ENCODE measurements at regions not wholly inside any gene's neighbourhood (a gene's known extent, or its start where the extent isn't known, plus 50 kb on each side); places are given as distances from the start of the nearest gene placed in this dataset.

GRCh38 chr12:58455136-58455535 is 465.2 kb downstream of the LRIG3 start:
- Mint-ChIP-seq H3K27me3 (ENCODE audit: low read depth) (no peaks in the 10 kb centered on the region), H3K4me1 (ENCODE audit: low read depth) (no peaks in the 10 kb centered on the region), H3K9me3 (no peaks in the 10 kb centered on the region), H3K27ac (no peak overlapping the region), H3K36me3 (ENCODE audit: low read depth) (no peaks in the 10 kb centered on the region), H3K4me3 (ENCODE audit: low read depth) (no peak overlapping the region)
- DNase-seq (ENCODE audit: low spot score): no peak
- intact Hi-C loops (cut with micrococcal nuclease): no loop called here

GRCh38 chr12:58458102-58458501 is 462.2 kb downstream of the LRIG3 start:
- DNase-seq (ENCODE audit: low spot score): no peak
- H3K9me3 Mint-ChIP-seq: no peaks in the 10 kb centered on the region
- intact Hi-C loops (cut with micrococcal nuclease): no loop called here
- H3K36me3 Mint-ChIP-seq (ENCODE audit: low read depth): no peaks in the 10 kb centered on the region
- no peak overlapping the region for H3K4me3 Mint-ChIP-seq (ENCODE audit: low read depth)
- no peaks in the 10 kb centered on the region for H3K4me1 Mint-ChIP-seq (ENCODE audit: low read depth)
- no peak overlapping the region for H3K27ac Mint-ChIP-seq
- H3K27me3 Mint-ChIP-seq (ENCODE audit: low read depth): no peaks in the 10 kb centered on the region

GRCh38 chr12:58459191-58459590 is 461.1 kb downstream of the LRIG3 start:
- Mint-ChIP-seq H3K9me3 (no peaks in the 10 kb centered on the region), H3K4me1 (ENCODE audit: low read depth) (no peaks in the 10 kb centered on the region), H3K36me3 (ENCODE audit: low read depth) (no peaks in the 10 kb centered on the region), H3K27ac (no peak overlapping the region), H3K27me3 (ENCODE audit: low read depth) (no peaks in the 10 kb centered on the region), H3K4me3 (ENCODE audit: low read depth) (no peak overlapping the region)
- no peak for DNase-seq (ENCODE audit: low spot score)
- intact Hi-C loops (cut with micrococcal nuclease): no loop called here

- intact Hi-C loops (cut with micrococcal nuclease): no loop called here
- DNase-seq (ENCODE audit: low spot score): no peak
- Mint-ChIP-seq H3K27me3 (ENCODE audit: low read depth) (no peaks in the 10 kb centered on the region), H3K9me3 (peaks cover 6% of the 10 kb centered on the region), H3K36me3 (ENCODE audit: low read depth) (no peaks in the 10 kb centered on the region), H3K27ac (no peak overlapping the region), H3K4me3 (ENCODE audit: low read depth) (no peak overlapping the region), H3K4me1 (ENCODE audit: low read depth) (no peaks in the 10 kb centered on the region)
Measured at GRCh38 chr12:58463051-58463450, 457.3 kb downstream of the LRIG3 start.

GRCh38 chr12:58465418-58465817 is 454.9 kb downstream of the LRIG3 start:
- DNase-seq (ENCODE audit: low spot score): no peak
- Mint-ChIP-seq H3K27ac (no peak overlapping the region), H3K4me1 (ENCODE audit: low read depth) (no peaks in the 10 kb centered on the region), H3K27me3 (ENCODE audit: low read depth) (no peaks in the 10 kb centered on the region), H3K4me3 (ENCODE audit: low read depth) (no peak overlapping the region), H3K36me3 (ENCODE audit: low read depth) (no peaks in the 10 kb centered on the region), H3K9me3 (peaks cover 8% of the 10 kb centered on the region)
- intact Hi-C loops (cut with micrococcal nuclease): no loop called here

- Mint-ChIP-seq H3K27ac (no peak overlapping the region), H3K9me3 (peaks cover 8% of the 10 kb centered on the region), H3K4me3 (ENCODE audit: low read depth) (no peak overlapping the region), H3K36me3 (ENCODE audit: low read depth) (no peaks in the 10 kb centered on the region), H3K4me1 (ENCODE audit: low read depth) (no peaks in the 10 kb centered on the region), H3K27me3 (ENCODE audit: low read depth) (no peaks in the 10 kb centered on the region)
- intact Hi-C loops (cut with micrococcal nuclease): no loop called here
- DNase-seq (ENCODE audit: low spot score): no peak
Measured at GRCh38 chr12:58470266-58471010, 449.9 kb downstream of the LRIG3 start.

GRCh38 chr12:58479401-58479800 is 440.9 kb downstream of the LRIG3 start:
- Mint-ChIP-seq H3K36me3 (ENCODE audit: low read depth) (no peaks in the 10 kb centered on the region), H3K27ac (no peak overlapping the region), H3K27me3 (ENCODE audit: low read depth) (no peaks in the 10 kb centered on the region), H3K4me3 (ENCODE audit: low read depth) (no peak overlapping the region), H3K4me1 (ENCODE audit: low read depth) (no peaks in the 10 kb centered on the region), H3K9me3 (no peaks in the 10 kb centered on the region)
- intact Hi-C loops (cut with micrococcal nuclease): no loop called here
- no peak for DNase-seq (ENCODE audit: low spot score)

GRCh38 chr12:58481811-58482210 is 438.5 kb downstream of the LRIG3 start:
- intact Hi-C loops (cut with micrococcal nuclease): no loop called here
- Mint-ChIP-seq H3K36me3 (ENCODE audit: low read depth) (no peaks in the 10 kb centered on the region), H3K27ac (no peak overlapping the region), H3K9me3 (no peaks in the 10 kb centered on the region), H3K27me3 (ENCODE audit: low read depth) (no peaks in the 10 kb centered on the region), H3K4me3 (ENCODE audit: low read depth) (no peak overlapping the region), H3K4me1 (ENCODE audit: low read depth) (no peaks in the 10 kb centered on the region)
- no peak for DNase-seq (ENCODE audit: low spot score)

DNA sequence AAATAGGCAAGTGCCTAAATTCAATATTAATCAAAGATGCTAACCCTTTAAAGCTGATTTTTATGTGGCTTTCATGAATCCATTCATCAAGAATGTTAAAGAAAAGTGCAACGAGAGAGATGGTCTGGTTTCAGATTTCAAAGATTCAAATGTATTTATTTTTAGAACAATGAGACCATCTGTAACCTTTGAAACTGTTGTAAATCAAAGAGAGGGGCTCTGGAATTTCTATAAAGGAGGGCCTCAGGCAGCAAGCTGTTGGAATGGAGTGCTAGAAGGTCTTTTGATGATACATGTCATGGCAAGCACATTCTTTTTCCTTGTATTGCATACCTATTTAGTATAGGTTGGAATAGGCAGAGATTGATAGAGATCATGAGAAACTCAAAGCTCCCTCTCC is 433.0 kb downstream of the LRIG3 start:
- intact Hi-C loops (cut with micrococcal nuclease): no loop called here
- no peak for DNase-seq (ENCODE audit: low spot score)
- H3K4me1 Mint-ChIP-seq (ENCODE audit: low read depth): no peaks in the 10 kb centered on the region
- no peak overlapping the region for H3K4me3 Mint-ChIP-seq (ENCODE audit: low read depth)
- no peaks in the 10 kb centered on the region for H3K36me3 Mint-ChIP-seq (ENCODE audit: low read depth)
- H3K27ac Mint-ChIP-seq: no peak overlapping the region
- no peaks in the 10 kb centered on the region for H3K27me3 Mint-ChIP-seq (ENCODE audit: low read depth)
- H3K9me3 Mint-ChIP-seq: no peaks in the 10 kb centered on the region

DNA sequence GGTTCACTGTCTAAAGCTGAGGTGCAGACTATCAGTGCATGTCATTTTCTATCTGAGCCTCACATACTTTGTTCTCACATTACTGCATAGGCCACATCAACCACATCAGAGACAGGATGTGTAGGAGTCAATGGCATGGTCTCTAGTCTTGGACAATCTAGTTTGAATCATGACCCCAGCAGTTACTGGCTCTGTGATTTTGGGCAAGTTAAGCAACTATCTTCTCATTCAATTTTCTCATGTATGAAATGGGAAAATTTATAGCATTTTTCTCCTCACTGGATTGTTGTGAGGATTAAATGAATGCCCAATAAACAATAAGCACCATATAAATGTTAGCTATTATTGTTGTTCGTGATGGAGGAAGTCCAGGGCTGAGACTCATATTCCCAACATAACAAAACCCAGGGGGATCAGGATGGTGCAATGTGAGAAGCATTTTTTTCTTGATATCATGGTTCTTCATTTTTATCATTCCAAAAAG is 432.6 kb downstream of the LRIG3 start:
- no peaks in the 10 kb centered on the region for H3K27me3 Mint-ChIP-seq (ENCODE audit: low read depth)
- intact Hi-C loops (cut with micrococcal nuclease): no loop called here
- H3K4me3 Mint-ChIP-seq (ENCODE audit: low read depth): no peak overlapping the region
- H3K27ac Mint-ChIP-seq: no peak overlapping the region
- DNase-seq (ENCODE audit: low spot score): no peak
- no peaks in the 10 kb centered on the region for H3K36me3 Mint-ChIP-seq (ENCODE audit: low read depth)
- no peaks in the 10 kb centered on the region for H3K4me1 Mint-ChIP-seq (ENCODE audit: low read depth)
- no peaks in the 10 kb centered on the region for H3K9me3 Mint-ChIP-seq

GRCh38 chr12:58489394-58489793 is 430.9 kb downstream of the LRIG3 start:
- H3K9me3 Mint-ChIP-seq: no peaks in the 10 kb centered on the region
- no peak overlapping the region for H3K27ac Mint-ChIP-seq
- intact Hi-C loops (cut with micrococcal nuclease): no loop called here
- no peak overlapping the region for H3K4me3 Mint-ChIP-seq (ENCODE audit: low read depth)
- no peaks in the 10 kb centered on the region for H3K36me3 Mint-ChIP-seq (ENCODE audit: low read depth)
- H3K27me3 Mint-ChIP-seq (ENCODE audit: low read depth): no peaks in the 10 kb centered on the region
- no peaks in the 10 kb centered on the region for H3K4me1 Mint-ChIP-seq (ENCODE audit: low read depth)
- DNase-seq (ENCODE audit: low spot score): no peak

GRCh38 chr12:58491306-58491705 is 429.0 kb downstream of the LRIG3 start:
- no peak for DNase-seq (ENCODE audit: low spot score)
- Mint-ChIP-seq H3K27me3 (ENCODE audit: low read depth) (no peaks in the 10 kb centered on the region), H3K4me1 (ENCODE audit: low read depth) (no peaks in the 10 kb centered on the region), H3K4me3 (ENCODE audit: low read depth) (no peak overlapping the region), H3K27ac (no peak overlapping the region), H3K9me3 (no peaks in the 10 kb centered on the region), H3K36me3 (ENCODE audit: low read depth) (no peaks in the 10 kb centered on the region)
- intact Hi-C loops (cut with micrococcal nuclease): no loop called here

DNA sequence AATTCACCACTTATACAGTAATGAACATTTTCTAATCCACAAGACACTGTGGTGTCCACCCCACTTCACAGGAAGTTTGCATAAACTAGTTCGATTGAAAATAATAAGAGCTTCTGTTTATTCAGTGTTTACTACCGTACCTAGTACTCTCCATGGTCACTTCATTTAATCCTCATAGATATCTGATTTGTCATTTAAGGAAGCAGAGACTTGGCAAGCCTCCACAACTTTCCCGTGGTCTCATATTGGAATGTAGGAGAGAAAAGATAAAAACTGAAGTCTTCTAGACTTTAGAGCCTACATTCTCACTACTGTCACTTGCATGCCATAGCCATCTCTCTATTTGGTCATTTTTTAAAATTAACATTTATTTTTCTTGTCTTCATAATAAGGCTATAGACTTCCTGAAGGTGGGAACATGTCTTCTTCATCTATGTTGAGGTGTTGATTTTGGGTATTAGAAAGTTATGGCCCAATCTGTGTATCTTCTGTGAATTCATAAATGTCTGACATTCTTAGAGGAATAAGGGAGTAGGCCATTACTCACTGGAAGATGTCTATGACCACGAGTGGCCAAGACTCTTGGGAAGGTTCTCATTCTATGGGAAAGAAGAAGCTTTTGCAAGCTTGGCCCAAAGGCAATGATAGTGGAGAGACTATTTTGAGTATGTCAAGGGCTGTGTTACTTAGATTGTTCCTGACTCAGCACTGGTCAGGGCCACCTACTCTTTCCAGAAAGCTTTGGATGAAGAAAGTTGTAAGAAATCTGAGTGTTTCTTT is 423.7 kb downstream of the LRIG3 start:
- intact Hi-C loops (cut with micrococcal nuclease): no loop called here
- H3K4me3 Mint-ChIP-seq (ENCODE audit: low read depth): no peak overlapping the region
- no peaks in the 10 kb centered on the region for H3K27me3 Mint-ChIP-seq (ENCODE audit: low read depth)
- no peak overlapping the region for H3K27ac Mint-ChIP-seq
- H3K9me3 Mint-ChIP-seq: no peaks in the 10 kb centered on the region
- no peaks in the 10 kb centered on the region for H3K4me1 Mint-ChIP-seq (ENCODE audit: low read depth)
- no peaks in the 10 kb centered on the region for H3K36me3 Mint-ChIP-seq (ENCODE audit: low read depth)
- no peak for DNase-seq (ENCODE audit: low spot score)

Measured in activated T-helper 2 cell treated with anti-CD3 and anti-CD28 coated beads, Interferon-gamma antibody, Interleukin-2, Interleukin-4, amounts not matched to agents 10 μg/mL and 5 μg/mL and 100 μg/mL, durations not matched to agents 14 hours and 24 hours and 36 hours (primary cell).